H9 (cell line): ENCODE measurements at regions not wholly inside any gene's neighbourhood (a gene's known extent, or its start where the extent isn't known, plus 50 kb on each side); places are given as distances from the start of the nearest gene placed in this dataset.

Source experiments
- DNase-seq: peaks from one replicate; pipeline ENCODE4 v3.0.0-alpha.2; 2017
- H2AFZ ChIP-seq: one replicate; pipeline ENCODE4 v1.6.1; 2013; ENCODE audit warnings: mild to moderate bottlenecking, low read length, control low read depth, moderate library complexity
- H2AK5ac ChIP-seq: 2 replicates; pipeline ENCODE4 v1.6.1; 2013; ENCODE audit warnings: low read length, control low read depth, mixed read lengths; ENCODE audit not compliant: insufficient read length
- H2BK120ac ChIP-seq: one replicate; pipeline ENCODE4 v1.6.1; 2013; ENCODE audit warnings: low read depth, mild to moderate bottlenecking, low read length, control low read depth, inconsistent platforms; ENCODE audit not compliant: poor library complexity, severe bottlenecking
- H2BK12ac ChIP-seq: 2 replicates; pipeline ENCODE4 v1.6.1; 2013; ENCODE audit warnings: low read length, control low read depth, mixed read lengths, low read depth; ENCODE audit not compliant: insufficient read length
- H2BK15ac ChIP-seq: 2 replicates; pipeline ENCODE4 v1.6.1; 2013; ENCODE audit warnings: low read depth, low read length, control low read depth
- H2BK20ac ChIP-seq: one replicate; pipeline ENCODE4 v1.6.1; 2013; ENCODE audit warnings: low read depth, mild to moderate bottlenecking, low read length, control low read depth, inconsistent platforms; ENCODE audit not compliant: poor library complexity, severe bottlenecking
- H2BK5ac ChIP-seq: 2 replicates; pipeline ENCODE4 v1.6.1; 2013; ENCODE audit warnings: low read length, control low read depth, mixed read lengths; ENCODE audit not compliant: insufficient read length
- H3K14ac ChIP-seq: 2 replicates; pipeline ENCODE4 v1.6.1; 2013; ENCODE audit warnings: low read length, control low read depth; ENCODE audit not compliant: insufficient read depth
- H3K18ac ChIP-seq: 2 replicates; pipeline ENCODE4 v1.6.1; 2013; ENCODE audit warnings: low read depth, mild to moderate bottlenecking, mixed read lengths, low read length, control low read depth; ENCODE audit not compliant: insufficient read length
- H3K23ac ChIP-seq: 2 replicates; pipeline ENCODE4 v1.6.1; 2013; ENCODE audit warnings: low read length, control low read depth, mixed read lengths, low read depth; ENCODE audit not compliant: insufficient read length
- H3K23me2 ChIP-seq: 2 replicates; pipeline ENCODE4 v1.6.1; 2013; ENCODE audit warnings: low read depth, mild to moderate bottlenecking, mixed read lengths, low read length, control low read depth; ENCODE audit not compliant: insufficient read length, poor library complexity, severe bottlenecking
- H3K27ac ChIP-seq: 2 replicates; pipeline ENCODE4 v1.5.1; 2013; ENCODE audit warnings: low read length, control low read depth, mixed read lengths, low read depth; ENCODE audit not compliant: insufficient read length
- H3K27me3 ChIP-seq: 2 replicates; pipeline ENCODE4 v1.6.1; 2013; ENCODE audit warnings: low read length, control low read depth, inconsistent platforms; ENCODE audit not compliant: insufficient read depth
- H3K4ac ChIP-seq: 2 replicates; pipeline ENCODE4 v1.6.1; 2013; ENCODE audit warnings: low read depth, mild to moderate bottlenecking, control low read depth, inconsistent platforms, low read length, moderate library complexity
- H3K4me1 ChIP-seq: 2 replicates; pipeline ENCODE4 v1.6.1; 2013; ENCODE audit warnings: low read length, control low read depth, inconsistent platforms; ENCODE audit not compliant: insufficient read depth
- H3K4me2 ChIP-seq: 2 replicates; pipeline ENCODE4 v1.6.1; 2013; ENCODE audit warnings: low read length, control low read depth, mixed read lengths; ENCODE audit not compliant: insufficient read length, insufficient read depth
- H3K56ac ChIP-seq: 2 replicates; pipeline ENCODE4 v1.6.1; 2013; ENCODE audit warnings: low read depth, mild to moderate bottlenecking, mixed read lengths, low read length, control low read depth; ENCODE audit not compliant: insufficient read length
- H3K79me1 ChIP-seq: 2 replicates; pipeline ENCODE4 v1.6.1; 2013; ENCODE audit warnings: low read depth, mild to moderate bottlenecking, moderate library complexity, low read length, control low read depth, inconsistent platforms; ENCODE audit not compliant: insufficient read depth, poor library complexity, severe bottlenecking
- H3K79me2 ChIP-seq: 2 replicates; pipeline ENCODE4 v1.6.1; 2013; ENCODE audit warnings: low read length, control low read depth, inconsistent platforms; ENCODE audit not compliant: insufficient read depth
- H3K9ac ChIP-seq: 2 replicates; pipeline ENCODE4 v1.6.1; 2013; ENCODE audit warnings: low read length, control low read depth, mixed read lengths; ENCODE audit not compliant: insufficient read length; ENCODE audit errors: extremely low read depth
- H3K9me3 ChIP-seq: one replicate; pipeline ENCODE4 v1.6.1; 2013; ENCODE audit warnings: low read depth, low read length, inconsistent platforms; ENCODE audit not compliant: control insufficient read depth
- H3T11ph ChIP-seq: one replicate; pipeline ENCODE4 v1.6.1; 2013; ENCODE audit warnings: mild to moderate bottlenecking, low read length, control low read depth, inconsistent platforms
- H4K20me1 ChIP-seq: one replicate; pipeline ENCODE4 v1.6.1; 2013; ENCODE audit not compliant: control insufficient read depth, insufficient read length, insufficient read depth
- H4K5ac ChIP-seq: 2 replicates; pipeline ENCODE4 v1.6.1; 2013; ENCODE audit warnings: low read depth, mild to moderate bottlenecking, mixed read lengths, low read length, control low read depth; ENCODE audit not compliant: insufficient read length
- H4K8ac ChIP-seq: replicated peaks from 2 replicates; pipeline ENCODE4 v1.6.1; 2013; ENCODE audit warnings: low read length, control low read depth, mixed read lengths, low read depth; ENCODE audit not compliant: insufficient read length
- H4K91ac ChIP-seq: 2 replicates; pipeline ENCODE4 v1.6.1; 2013; ENCODE audit warnings: low read depth, mild to moderate bottlenecking, moderate library complexity, mixed read lengths, low read length, control low read depth; ENCODE audit not compliant: insufficient read length
- H3K27ac Mint-ChIP-seq, 3 experiments: 2 replicates in 2 of 3; 3 replicates in 1 of 3; pipeline ENCODE4 v1.8.0; 2020 to 2021; ENCODE audit warnings: mixed read lengths in 3 of 3, mild to moderate bottlenecking in 1 of 3, moderate library complexity in 1 of 3
- H3K27me3 Mint-ChIP-seq: 2 replicates; pipeline ENCODE4 v1.8.0; 2021; ENCODE audit warnings: low read depth, mild to moderate bottlenecking, moderate library complexity, mixed read lengths
- H3K36me3 Mint-ChIP-seq, 3 experiments: 2 replicates in 2 of 3; 3 replicates in 1 of 3; pipeline ENCODE4 v1.8.0; 2020 to 2021; ENCODE audit warnings: low read depth in 3 of 3, mixed read lengths in 3 of 3; ENCODE audit not compliant: insufficient read depth in 1 of 3
- H3K4me1 Mint-ChIP-seq, 2 experiments: 2 replicates each; pipeline ENCODE4 v1.8.0; 2020; ENCODE audit warnings: mixed read lengths in 2 of 2
- H3K4me3 Mint-ChIP-seq, 2 experiments: 2 replicates in 1 of 2; 3 replicates in 1 of 2; pipeline ENCODE4 v1.8.0; 2020 to 2021; ENCODE audit warnings: mild to moderate bottlenecking in 2 of 2, mixed read lengths in 2 of 2, moderate library complexity in 1 of 2
- H3K9me3 Mint-ChIP-seq, 2 experiments: 2 replicates in 1 of 2; 3 replicates in 1 of 2; pipeline ENCODE4 v1.8.0; 2020; ENCODE audit warnings: mild to moderate bottlenecking in 2 of 2, mixed read lengths in 2 of 2, moderate library complexity in 1 of 2
- WGBS: extraction: QIAGEN DNeasy Blood & Tissue Kit; methylation state at CpG from one replicate; pipeline ENCODE4 v1.1.7; 2013; ENCODE audit warnings: missing lambda C conversion rate, low lambda C conversion rate, mixed read lengths; ENCODE audit not compliant: insufficient read length; ENCODE audit errors: extremely low coverage; 5-methylcytosine and 5-hydroxymethylcytosine counted together
- TF ChIP-seq, protein P1 (sequence below): fragments of 200-600 bp; sonication (generic); conservative IDR thresholded peaks from 3 replicates; pipeline ENCODE4 v1.8.0; 2021; ENCODE audit warnings: antibody characterized with exemption, mild to moderate bottlenecking

DNA sequence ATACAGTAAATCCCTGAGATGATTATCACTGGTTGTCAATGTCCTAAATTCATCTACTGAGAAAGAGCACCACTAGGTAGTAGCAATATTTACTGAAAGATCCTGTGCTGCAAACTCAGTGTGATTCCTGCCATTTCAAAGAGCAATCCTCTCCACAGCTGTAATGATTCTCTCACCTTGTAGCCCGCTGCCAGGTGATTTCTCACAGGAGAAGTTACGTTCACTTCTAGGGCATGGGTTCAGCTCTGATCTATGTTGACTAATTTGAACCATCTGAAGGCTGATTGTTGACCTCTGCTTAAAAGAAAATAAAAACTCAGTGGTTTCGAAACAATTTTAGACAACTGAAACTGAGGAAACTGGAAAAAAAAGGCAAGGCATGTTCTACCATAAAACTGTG is 197.0 kb downstream of the FAT4 start:
- H4K91ac ChIP-seq = no peak overlapping the region
- H3K23me2 ChIP-seq = no peaks in the 10 kb centered on the region
- H3K27ac ChIP-seq = no peak overlapping the region
- H2BK5ac ChIP-seq = no peak overlapping the region
- no peak for DNase-seq
- no peaks in the 10 kb centered on the region for H3K27me3 ChIP-seq
- no peaks in the 10 kb centered on the region for H3K79me1 ChIP-seq
- no peak overlapping the region for H2BK15ac ChIP-seq
- H3K14ac ChIP-seq = no peak overlapping the region
- no CpG with 5 or more reads among the region's 3 CpGs for WGBS
- H3K23ac ChIP-seq = no peak overlapping the region
- H3K9me3 Mint-ChIP-seq = peaks cover 6 to 8% of the 10 kb centered on the region in 2 experiments; a peak in 4 of 5 replicates
- no peaks in the 10 kb centered on the region for H3K79me2 ChIP-seq
- no peak overlapping the region for H3K9ac ChIP-seq
- no peak overlapping the region for H2AK5ac ChIP-seq
- no peaks in the 10 kb centered on the region; a peak in 1 of 4 replicates for H3K4me1 Mint-ChIP-seq
- H2BK20ac ChIP-seq = no peak overlapping the region
- H3K36me3 Mint-ChIP-seq = peaks cover 0 to 15% (median 9%) of the 10 kb centered on the region in 3 experiments; a peak in 2 of 7 replicates
- H3K4ac ChIP-seq = no peak overlapping the region
- H3K4me3 Mint-ChIP-seq = no peak overlapping the region
- H3T11ph ChIP-seq = no peak overlapping the region
- H4K8ac ChIP-seq = no peak overlapping the region
- H3K27ac Mint-ChIP-seq = no peak overlapping the region
- no peaks in the 10 kb centered on the region for H3K27me3 Mint-ChIP-seq
- H2BK12ac ChIP-seq = no peak overlapping the region
- no peaks in the 10 kb centered on the region for H4K20me1 ChIP-seq
- TF ChIP-seq, protein P1, sequence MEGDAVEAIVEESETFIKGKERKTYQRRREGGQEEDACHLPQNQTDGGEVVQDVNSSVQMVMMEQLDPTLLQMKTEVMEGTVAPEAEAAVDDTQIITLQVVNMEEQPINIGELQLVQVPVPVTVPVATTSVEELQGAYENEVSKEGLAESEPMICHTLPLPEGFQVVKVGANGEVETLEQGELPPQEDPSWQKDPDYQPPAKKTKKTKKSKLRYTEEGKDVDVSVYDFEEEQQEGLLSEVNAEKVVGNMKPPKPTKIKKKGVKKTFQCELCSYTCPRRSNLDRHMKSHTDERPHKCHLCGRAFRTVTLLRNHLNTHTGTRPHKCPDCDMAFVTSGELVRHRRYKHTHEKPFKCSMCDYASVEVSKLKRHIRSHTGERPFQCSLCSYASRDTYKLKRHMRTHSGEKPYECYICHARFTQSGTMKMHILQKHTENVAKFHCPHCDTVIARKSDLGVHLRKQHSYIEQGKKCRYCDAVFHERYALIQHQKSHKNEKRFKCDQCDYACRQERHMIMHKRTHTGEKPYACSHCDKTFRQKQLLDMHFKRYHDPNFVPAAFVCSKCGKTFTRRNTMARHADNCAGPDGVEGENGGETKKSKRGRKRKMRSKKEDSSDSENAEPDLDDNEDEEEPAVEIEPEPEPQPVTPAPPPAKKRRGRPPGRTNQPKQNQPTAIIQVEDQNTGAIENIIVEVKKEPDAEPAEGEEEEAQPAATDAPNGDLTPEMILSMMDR = no peak
- no peak overlapping the region for H2BK120ac ChIP-seq
- H3K56ac ChIP-seq = no peak overlapping the region
- no peak overlapping the region for H4K5ac ChIP-seq
- no peak overlapping the region for H2AFZ ChIP-seq
- no peaks in the 10 kb centered on the region for H3K4me1 ChIP-seq
- H3K4me2 ChIP-seq = no peak overlapping the region
- H3K18ac ChIP-seq = no peak overlapping the region
- no peaks in the 10 kb centered on the region for H3K9me3 ChIP-seq
